NAMALWA (cell line): ENCODE measurements at regions not wholly inside any gene's neighbourhood (a gene's known extent, or its start where the extent isn't known, plus 50 kb on each side); places are given as distances from the start of the nearest gene placed in this dataset.
"Not testable (repeated sequence)": the region's sequence is repeated elsewhere in the genome, so short reads cannot be mapped to it uniquely, and the experiment has no call there.

Experiments
- DNase-seq: peaks from one replicate; pipeline ENCODE4 v3.0.0-alpha.2; 2015; ENCODE audit warnings: low spot score

- not testable (repeated sequence) for DNase-seq
Observed at GRCh38 chr16:46387720-46388119, 233.5 kb downstream of the SHCBP1 start.

- peak; percentile 19 for DNase-seq
Observed at GRCh38 chr16:46386805-46387620, 234.2 kb downstream of the SHCBP1 start.

- peak; percentile 73 for DNase-seq
Observed at GRCh38 chr16:46386110-46386771, 234.9 kb downstream of the SHCBP1 start.

- DNase-seq = peak; percentile 63
Observed at GRCh38 chr16:46384285-46385061, 236.7 kb downstream of the SHCBP1 start.

- peak; percentile 13 for DNase-seq
Observed at GRCh38 chr16:46383581-46383980, 237.6 kb downstream of the SHCBP1 start.

- DNase-seq = peak; percentile 40
Observed at GRCh38 chr16:46382791-46383541, 238.2 kb downstream of the SHCBP1 start.

- DNase-seq = not testable (repeated sequence)
Observed at GRCh38 chr16:46382079-46382478, 239.1 kb downstream of the SHCBP1 start.

GRCh38 chr16:46381344-46381743, 239.8 kb downstream of the SHCBP1 start:
- peak; percentile 20 for DNase-seq
